SKM-1 treated with dmso at 0.1 percent for 144 hours (cell line): ENCODE measurements at regions not wholly inside any gene's neighbourhood (a gene's known extent, or its start where the extent isn't known, plus 50 kb on each side); places are given as distances from the start of the nearest gene placed in this dataset.
"Not testable (repeated sequence)": the region's sequence is repeated elsewhere in the genome, so short reads cannot be mapped to it uniquely, and the experiment has no call there.

Source experiments
- DNase-seq: peaks from one replicate; lab custom pipeline; 2025; ENCODE audit not compliant: unreplicated experiment; lab: John Stamatoyannopoulos, UW

GRCh38 chr10:44013981-44014380, 365.3 kb upstream of the ZNF32 start:
- peak; percentile 12 for DNase-seq

- DNase-seq, result no peak
These were observed 364.2 kb upstream of the ZNF32 start for GRCh38 chr10:44012921-44013320.

DNA sequence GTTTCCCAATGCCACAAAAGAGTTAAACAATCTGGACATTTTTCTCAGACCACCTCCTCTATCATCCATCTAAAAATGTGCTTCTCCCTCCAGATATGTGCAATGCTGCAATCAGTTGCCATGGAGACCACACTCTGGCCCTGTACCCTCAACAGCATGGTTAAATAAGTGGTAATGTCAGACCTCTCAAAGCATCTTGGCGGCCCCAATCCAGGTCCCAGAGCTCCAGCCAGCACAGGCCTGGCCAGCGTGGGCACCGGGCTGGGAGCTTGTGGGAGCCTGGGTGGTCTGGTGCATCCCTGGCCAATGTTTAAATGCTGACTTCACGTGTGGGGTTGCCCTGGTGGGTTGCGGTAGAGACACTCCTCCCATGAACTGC, 362.9 kb upstream of the ZNF32 start:
- DNase-seq, result no peak

DNA sequence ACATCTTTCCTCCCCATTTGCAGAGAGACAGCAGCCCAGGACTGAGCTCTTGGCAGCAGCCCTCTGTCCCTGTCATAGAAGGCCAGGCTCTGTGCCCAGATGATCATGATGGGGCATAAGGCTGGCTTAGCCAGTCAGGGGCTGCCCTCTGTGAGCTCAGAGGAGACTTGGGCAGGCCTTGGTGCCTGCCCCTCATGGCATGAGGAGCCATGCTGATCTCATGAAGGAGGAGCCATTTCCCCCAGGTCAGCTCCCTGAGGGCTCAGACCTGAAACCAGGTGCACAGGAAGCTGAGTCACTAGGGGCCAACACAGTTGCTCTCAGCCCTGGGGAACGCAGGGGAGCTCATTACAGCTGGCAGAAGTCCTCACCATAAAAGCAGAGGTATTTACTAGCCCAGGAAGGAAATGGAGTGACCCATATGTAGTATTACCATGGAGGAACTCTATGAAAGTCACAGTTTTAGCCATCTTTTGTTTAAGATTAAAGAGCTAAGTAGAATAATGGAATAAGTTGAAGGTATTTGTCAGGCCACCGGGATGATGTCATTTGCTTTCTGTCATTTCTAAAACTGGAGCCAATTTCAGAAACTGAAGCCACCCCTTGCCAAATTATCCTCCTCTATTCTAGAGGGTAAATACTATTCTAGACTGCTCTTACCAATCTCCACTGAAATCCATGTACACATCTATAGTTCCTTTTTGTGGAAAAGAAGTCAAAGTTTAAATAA, 362.4 kb upstream of the ZNF32 start:
- DNase-seq, result no peak

GRCh38 chr10:44009891-44010632, 361.4 kb upstream of the ZNF32 start:
- DNase-seq, result no peak

DNA sequence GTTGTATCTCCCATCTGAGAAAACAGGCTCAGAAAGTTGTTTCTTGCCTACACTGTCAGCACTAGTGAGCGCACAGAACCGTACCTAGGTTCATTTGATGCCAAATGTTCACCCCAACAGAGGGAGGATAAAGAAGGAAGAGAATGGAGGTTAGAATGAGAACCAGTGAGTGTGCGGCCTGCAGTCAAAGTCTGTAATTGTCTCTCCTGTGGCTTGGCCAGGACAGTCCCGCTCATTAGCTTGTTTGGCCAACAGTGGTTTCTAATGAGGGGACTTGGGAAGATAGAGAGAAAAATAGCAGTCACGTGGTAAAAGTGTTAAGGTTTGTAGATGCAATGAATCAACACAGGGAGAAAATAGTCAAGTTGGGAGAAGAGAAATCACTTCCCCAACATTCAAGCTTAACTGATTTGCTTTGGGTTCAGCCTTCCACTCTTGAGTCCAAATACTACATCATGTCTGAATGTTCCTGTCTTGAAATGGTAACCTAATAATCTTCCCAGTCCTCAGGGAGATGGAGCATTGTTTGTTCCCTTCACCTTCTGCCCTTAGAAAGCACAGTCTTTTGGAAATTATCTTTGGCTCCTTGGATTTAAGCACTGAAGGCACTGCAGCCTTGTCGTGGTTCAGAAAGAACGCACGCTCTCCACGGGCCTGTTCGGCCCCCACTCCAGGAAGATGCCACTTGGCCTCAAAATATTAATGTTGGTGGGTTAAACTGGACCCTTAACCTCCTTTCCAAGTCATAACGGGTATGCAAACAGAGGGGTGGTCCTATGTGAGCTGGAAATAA, 360.4 kb upstream of the ZNF32 start:
- no peak for DNase-seq

- DNase-seq, result no peak
These were observed 359.7 kb upstream of the ZNF32 start for GRCh38 chr10:44008270-44008916.

DNA sequence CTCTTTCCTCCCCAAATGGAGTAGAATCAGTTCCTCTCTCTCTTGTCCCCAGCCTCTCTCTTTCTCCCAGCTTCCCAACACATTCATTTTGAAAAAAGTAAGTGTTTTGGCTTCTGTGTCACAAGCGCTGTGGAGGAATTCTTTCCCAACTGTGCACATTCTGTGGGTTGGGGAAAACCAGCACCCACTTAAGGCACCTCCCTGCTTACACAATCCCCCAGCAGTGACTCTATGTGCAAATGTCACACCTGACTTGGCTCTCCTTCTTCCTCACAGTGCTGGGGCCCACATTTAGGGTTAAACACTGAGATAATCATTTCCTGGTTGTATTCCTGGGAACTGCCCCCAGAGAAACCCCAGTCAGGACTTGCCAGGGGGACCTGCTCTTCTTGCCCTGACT, 358.1 kb upstream of the ZNF32 start:
- DNase-seq, result no peak

DNA sequence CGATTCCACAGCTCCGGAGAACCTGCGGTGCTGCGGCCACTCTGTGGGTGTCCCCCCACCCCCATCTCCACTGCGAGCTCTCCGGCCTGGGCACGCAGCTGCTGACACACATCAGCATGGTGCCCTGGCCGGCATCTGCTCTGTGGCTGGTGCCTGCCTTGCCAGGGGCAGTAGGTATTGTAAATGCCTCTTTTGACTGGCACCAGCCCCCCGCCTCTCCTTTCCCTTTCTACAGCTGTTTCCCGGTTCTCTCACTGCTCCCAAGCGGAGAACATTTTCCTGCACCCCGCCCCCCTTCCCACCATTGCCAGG, 357.1 kb upstream of the ZNF32 start:
- DNase-seq, result no peak

DNA sequence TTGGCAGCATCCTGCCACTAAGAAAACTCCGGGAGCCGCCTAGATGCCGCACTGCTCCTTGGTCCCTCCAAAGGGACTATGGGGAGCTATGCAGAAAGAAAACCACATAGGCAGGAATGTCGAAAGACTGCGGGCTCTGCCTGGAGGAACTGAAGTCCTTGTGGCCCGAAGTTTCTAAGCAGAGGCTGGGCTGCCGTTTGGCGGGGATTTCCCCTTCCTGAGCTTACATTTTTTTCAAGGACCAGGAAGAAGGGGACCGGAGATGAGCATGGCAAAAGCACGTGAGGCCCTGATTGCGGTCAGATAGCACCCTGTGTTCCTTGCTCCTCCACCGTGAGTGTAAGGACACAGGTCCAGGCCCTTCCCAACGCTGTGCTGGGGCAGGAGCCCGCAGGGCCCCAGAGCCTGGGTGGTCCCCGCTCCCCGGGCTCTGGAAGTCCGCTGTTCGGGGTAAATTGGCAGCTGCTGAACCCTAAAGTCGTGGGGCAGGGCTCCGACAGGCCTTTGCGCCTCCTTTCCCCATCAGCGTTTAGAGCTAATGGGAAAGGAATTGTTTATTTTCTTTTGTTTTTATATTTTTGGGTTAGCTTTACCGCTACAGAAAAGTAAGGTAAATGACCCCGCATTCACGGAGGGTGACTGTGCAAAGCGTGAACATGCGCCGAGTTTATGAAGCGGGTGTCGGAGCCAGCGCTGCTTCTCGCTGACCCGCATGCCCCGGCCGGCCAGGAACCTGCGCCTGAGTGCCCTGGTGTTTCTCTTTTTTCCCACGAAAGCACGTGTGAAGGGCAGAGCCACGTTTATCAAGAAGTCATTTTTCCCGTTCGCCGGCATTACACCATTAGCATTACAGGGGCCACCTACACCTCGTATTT, 356.5 kb upstream of the ZNF32 start:
- DNase-seq, result peak; percentile 41

DNA sequence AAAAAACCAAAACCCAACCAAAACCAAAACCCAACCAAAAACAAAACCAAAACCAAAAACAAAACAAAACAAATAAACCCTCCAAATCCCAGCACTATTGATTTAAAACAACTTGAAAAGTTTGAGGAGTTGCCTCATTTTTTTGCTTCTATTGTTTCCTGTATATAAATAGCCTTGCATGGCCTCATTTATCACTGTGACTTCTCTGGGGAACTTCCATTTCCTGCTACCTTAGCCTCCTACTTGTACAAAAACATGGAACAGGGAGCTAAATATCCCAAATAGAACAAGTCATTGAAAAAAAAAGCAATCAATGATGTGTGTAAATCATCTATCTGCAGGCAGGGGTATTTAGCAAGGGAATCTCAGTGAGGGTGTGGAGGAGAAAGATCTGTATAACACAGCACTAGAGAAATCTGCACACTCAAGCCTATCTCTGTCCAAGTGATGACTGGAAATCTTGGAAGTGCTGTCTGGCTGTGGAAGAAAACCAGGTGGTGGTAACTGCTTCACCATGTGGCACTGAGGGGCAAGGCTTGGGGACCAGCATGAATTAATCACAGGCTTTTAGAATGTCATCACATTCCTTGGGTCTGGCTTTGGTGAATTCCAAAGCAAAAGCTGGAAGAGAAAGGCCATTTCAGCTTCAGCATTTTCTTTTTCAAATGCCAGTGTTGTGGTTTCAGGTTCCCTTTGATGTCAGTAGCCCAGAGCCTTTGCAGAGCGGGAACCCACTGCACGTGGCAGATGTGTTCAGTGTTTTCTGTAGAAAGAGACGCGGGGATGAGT, 349.5 kb upstream of the ZNF32 start:
- no peak for DNase-seq

DNA sequence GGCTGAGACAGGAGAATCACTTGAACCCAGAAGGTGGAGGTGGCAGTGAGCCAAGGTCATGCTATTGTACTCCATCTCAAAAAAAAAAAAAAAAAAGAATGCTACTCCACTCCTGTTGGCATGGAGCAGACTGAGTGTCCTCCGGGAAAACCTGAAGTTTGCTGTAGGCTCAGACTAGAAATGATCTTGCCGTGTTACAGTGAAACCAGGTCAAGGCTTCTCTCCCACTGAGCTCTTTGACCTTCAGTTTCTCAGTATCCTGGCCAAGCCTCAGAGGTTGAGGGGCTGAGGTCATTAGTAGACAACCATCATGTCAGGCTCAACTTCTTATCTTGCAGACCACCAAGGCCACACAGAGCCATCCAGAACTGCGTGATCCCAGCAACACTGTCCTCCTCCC, 348.6 kb upstream of the ZNF32 start:
- no peak for DNase-seq

- no peak for DNase-seq
These were observed 345.9 kb upstream of the ZNF32 start for GRCh38 chr10:43994539-43994938.

DNA sequence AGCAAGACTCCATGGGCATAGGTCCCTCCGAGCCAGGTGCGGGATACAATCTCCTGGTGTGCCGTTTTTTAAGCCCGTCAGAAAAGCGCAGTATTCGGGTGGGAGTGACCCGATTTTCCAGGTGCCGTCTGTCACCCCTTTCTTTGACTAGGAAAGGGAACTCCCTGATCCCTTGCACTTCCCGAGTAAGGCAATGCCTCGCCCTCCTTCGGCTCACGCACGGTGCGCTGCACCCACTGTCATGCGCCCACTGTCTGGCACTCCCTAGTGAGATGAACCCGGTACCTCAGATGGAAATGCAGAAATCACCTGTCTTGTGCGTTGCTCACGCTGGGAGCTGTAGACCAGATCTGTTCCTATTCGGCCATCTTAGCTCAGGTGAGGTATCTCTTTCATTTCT, 344.1 kb upstream of the ZNF32 start:
- DNase-seq, result not testable (repeated sequence)

- no peak for DNase-seq
These were observed 337.7 kb upstream of the ZNF32 start for GRCh38 chr10:43986374-43986773.

GRCh38 chr10:43985941-43986340, 337.3 kb upstream of the ZNF32 start:
- no peak for DNase-seq

GRCh38 chr10:43983856-43984271, 335.2 kb upstream of the ZNF32 start:
- no peak for DNase-seq

DNA sequence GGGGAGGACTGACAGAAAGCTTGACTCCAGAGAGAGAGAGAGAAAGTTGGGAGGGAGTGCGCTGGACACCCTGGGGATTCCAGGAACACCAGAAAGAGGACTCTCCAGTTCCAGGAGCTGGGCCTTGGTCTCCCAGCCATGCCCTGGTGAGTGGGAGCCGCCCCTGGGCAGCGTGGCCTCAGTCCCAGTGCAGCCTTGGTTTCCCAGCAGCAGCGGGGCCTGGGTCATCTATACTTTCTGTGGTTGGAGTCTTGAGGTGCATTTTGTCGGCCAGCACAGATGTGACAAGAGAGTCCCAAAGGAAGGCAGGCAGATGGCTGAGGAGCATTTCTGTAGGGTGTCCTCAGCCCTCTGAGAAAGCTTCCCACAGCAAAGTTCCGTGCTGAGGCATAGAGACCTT, 334.7 kb upstream of the ZNF32 start:
- DNase-seq, result no peak

DNA sequence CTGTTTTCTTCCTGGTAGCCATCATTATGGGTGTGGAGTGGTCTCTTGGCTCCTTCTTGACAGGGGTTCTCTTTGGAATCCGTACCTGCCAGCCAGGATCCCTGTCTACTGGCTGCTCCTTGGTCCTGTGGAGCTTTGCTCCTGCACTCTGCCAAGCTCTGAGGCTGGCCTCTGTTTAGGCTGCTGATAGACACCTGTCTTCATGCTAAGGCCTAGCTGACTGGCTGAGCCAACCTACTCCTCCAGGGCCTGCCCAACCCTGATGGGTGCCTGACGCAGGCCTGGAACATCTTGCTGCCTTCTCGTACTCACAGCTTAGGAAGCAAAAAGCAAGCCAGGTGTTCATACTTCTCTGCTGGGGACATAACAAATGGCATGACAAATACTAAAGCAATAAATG, 333.6 kb upstream of the ZNF32 start:
- DNase-seq, result no peak

- DNase-seq, result no peak
These were observed 333.0 kb upstream of the ZNF32 start for GRCh38 chr10:43981696-43982095.
